ENCODE measurements at regions not wholly inside any gene's neighbourhood (a gene's known extent, or its start where the extent isn't known, plus 50 kb on each side); places are given as distances from the start of the nearest gene placed in this dataset.

DNA sequence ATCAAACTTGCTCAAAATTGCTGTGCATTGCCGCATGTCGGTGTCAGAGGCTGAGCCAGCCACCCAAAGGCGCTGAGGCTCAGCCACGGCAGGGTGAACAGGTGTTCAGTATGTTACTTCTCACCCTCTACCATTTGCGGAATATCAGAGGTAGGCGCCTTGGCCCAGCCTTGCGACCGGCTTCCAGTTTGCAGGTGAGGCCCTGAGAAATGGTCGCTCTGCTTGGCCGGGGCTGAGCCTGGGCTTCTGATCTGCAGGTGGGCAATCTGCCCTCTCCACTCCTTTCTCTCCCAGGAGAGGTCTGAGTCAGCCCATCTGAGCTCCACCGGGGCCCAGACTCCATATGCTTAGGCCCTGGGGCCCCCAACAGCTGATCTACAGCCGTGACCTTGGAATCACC is 71.0 kb downstream of the RPS6KA4 start (continued):
- TF ChIP-seq, protein P1, sequence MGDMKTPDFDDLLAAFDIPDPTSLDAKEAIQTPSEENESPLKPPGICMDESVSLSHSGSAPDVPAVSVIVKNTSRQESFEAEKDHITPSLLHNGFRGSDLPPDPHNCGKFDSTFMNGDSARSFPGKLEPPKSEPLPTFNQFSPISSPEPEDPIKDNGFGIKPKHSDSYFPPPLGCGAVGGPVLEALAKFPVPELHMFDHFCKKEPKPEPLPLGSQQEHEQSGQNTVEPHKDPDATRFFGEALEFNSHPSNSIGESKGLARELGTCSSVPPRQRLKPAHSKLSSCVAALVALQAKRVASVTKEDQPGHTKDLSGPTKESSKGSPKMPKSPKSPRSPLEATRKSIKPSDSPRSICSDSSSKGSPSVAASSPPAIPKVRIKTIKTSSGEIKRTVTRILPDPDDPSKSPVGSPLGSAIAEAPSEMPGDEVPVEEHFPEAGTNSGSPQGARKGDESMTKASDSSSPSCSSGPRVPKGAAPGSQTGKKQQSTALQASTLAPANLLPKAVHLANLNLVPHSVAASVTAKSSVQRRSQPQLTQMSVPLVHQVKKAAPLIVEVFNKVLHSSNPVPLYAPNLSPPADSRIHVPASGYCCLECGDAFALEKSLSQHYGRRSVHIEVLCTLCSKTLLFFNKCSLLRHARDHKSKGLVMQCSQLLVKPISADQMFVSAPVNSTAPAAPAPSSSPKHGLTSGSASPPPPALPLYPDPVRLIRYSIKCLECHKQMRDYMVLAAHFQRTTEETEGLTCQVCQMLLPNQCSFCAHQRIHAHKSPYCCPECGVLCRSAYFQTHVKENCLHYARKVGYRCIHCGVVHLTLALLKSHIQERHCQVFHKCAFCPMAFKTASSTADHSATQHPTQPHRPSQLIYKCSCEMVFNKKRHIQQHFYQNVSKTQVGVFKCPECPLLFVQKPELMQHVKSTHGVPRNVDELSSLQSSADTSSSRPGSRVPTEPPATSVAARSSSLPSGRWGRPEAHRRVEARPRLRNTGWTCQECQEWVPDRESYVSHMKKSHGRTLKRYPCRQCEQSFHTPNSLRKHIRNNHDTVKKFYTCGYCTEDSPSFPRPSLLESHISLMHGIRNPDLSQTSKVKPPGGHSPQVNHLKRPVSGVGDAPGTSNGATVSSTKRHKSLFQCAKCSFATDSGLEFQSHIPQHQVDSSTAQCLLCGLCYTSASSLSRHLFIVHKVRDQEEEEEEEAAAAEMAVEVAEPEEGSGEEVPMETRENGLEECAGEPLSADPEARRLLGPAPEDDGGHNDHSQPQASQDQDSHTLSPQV (IDR thresholded peaks at IDR 0.05) = no peak
- TF ChIP-seq EP300 (IDR thresholded peaks at IDR 0.05; ENCODE audit: borderline replicate concordance in 1 of 2, control insufficient read depth in 1 of 2, low read depth in 2 of 2, low read length in 2 of 2) (no peak), RBBP5 (conservative IDR thresholded peaks at IDR 0.05) (no peak)
- TF ChIP-seq, protein P2, sequence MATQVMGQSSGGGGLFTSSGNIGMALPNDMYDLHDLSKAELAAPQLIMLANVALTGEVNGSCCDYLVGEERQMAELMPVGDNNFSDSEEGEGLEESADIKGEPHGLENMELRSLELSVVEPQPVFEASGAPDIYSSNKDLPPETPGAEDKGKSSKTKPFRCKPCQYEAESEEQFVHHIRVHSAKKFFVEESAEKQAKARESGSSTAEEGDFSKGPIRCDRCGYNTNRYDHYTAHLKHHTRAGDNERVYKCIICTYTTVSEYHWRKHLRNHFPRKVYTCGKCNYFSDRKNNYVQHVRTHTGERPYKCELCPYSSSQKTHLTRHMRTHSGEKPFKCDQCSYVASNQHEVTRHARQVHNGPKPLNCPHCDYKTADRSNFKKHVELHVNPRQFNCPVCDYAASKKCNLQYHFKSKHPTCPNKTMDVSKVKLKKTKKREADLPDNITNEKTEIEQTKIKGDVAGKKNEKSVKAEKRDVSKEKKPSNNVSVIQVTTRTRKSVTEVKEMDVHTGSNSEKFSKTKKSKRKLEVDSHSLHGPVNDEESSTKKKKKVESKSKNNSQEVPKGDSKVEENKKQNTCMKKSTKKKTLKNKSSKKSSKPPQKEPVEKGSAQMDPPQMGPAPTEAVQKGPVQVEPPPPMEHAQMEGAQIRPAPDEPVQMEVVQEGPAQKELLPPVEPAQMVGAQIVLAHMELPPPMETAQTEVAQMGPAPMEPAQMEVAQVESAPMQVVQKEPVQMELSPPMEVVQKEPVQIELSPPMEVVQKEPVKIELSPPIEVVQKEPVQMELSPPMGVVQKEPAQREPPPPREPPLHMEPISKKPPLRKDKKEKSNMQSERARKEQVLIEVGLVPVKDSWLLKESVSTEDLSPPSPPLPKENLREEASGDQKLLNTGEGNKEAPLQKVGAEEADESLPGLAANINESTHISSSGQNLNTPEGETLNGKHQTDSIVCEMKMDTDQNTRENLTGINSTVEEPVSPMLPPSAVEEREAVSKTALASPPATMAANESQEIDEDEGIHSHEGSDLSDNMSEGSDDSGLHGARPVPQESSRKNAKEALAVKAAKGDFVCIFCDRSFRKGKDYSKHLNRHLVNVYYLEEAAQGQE (IDR thresholded peaks at IDR 0.05; ENCODE audit: low read depth, low read length) = no peak
- TF ChIP-seq, protein P3, sequence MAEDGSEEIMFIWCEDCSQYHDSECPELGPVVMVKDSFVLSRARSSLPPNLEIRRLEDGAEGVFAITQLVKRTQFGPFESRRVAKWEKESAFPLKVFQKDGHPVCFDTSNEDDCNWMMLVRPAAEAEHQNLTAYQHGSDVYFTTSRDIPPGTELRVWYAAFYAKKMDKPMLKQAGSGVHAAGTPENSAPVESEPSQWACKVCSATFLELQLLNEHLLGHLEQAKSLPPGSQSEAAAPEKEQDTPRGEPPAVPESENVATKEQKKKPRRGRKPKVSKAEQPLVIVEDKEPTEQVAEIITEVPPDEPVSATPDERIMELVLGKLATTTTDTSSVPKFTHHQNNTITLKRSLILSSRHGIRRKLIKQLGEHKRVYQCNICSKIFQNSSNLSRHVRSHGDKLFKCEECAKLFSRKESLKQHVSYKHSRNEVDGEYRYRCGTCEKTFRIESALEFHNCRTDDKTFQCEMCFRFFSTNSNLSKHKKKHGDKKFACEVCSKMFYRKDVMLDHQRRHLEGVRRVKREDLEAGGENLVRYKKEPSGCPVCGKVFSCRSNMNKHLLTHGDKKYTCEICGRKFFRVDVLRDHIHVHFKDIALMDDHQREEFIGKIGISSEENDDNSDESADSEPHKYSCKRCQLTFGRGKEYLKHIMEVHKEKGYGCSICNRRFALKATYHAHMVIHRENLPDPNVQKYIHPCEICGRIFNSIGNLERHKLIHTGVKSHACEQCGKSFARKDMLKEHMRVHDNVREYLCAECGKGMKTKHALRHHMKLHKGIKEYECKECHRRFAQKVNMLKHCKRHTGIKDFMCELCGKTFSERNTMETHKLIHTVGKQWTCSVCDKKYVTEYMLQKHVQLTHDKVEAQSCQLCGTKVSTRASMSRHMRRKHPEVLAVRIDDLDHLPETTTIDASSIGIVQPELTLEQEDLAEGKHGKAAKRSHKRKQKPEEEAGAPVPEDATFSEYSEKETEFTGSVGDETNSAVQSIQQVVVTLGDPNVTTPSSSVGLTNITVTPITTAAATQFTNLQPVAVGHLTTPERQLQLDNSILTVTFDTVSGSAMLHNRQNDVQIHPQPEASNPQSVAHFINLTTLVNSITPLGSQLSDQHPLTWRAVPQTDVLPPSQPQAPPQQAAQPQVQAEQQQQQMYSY (CRISPR knock-in tag; IDR thresholded peaks at IDR 0.05) = no peak
- TF ChIP-seq, protein P4, sequence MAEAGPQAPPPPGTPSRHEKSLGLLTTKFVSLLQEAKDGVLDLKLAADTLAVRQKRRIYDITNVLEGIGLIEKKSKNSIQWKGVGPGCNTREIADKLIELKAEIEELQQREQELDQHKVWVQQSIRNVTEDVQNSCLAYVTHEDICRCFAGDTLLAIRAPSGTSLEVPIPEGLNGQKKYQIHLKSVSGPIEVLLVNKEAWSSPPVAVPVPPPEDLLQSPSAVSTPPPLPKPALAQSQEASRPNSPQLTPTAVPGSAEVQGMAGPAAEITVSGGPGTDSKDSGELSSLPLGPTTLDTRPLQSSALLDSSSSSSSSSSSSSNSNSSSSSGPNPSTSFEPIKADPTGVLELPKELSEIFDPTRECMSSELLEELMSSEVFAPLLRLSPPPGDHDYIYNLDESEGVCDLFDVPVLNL (IDR thresholded peaks at IDR 0.05; ENCODE audit: low read depth, low read length) = no peak

All from GM12878 (cell line).